HG02623 (cell line): ENCODE measurements at regions not wholly inside any gene's neighbourhood (a gene's known extent, or its start where the extent isn't known, plus 50 kb on each side); places are given as distances from the start of the nearest gene placed in this dataset.

Source experiments
- ATAC-seq: cut with Tn5 transposase; IDR thresholded peaks from one replicate; pipeline ENCODE4 v1.9.1; 2021; ENCODE audit warnings: moderate library complexity; ENCODE audit not compliant: unreplicated experiment

- ATAC-seq: no peak
These were observed 599.2 kb upstream of the PCDH15 start for GRCh38 chr10:55400075-55400849.

- ATAC-seq: no peak
These were observed 597.5 kb upstream of the PCDH15 start for GRCh38 chr10:55398497-55398882.

DNA sequence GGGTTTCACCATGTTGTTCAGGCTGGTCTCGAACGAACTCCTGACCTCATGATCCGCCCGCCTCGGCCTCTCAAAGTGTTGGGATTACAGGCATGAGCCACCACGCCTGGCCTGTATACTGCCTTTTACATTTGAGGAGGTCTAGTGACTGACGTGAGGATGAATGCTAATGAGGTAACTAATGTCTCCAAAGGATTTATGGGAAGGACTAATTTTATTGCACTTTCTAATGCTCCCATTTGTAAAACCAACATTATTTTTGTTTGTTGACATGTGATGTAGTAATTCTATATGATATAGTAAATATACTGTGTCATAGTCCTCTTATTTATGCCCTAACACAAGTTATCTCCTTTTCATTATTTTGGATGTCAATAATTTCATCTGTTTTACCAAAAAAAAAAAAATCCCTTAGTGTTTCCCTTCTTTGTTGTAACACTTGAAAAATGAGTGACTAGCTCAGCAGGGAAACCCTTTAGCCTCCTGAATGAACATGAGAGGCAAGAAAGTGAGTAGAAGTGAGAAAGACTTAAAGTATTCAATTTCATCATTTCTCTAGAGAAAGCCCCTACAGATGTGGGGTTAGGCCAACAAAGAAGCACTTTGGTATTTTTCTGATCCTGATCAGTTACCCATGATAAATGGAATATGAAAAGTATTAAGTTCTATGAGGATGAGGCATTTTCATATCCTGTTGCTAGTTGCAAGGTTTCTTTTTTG is 596.9 kb upstream of the PCDH15 start:
- no peak for ATAC-seq

- ATAC-seq: no peak
These were observed 577.2 kb upstream of the PCDH15 start for GRCh38 chr10:55378196-55378595.

GRCh38 chr10:55374917-55375316 is 573.9 kb upstream of the PCDH15 start:
- ATAC-seq: no peak

DNA sequence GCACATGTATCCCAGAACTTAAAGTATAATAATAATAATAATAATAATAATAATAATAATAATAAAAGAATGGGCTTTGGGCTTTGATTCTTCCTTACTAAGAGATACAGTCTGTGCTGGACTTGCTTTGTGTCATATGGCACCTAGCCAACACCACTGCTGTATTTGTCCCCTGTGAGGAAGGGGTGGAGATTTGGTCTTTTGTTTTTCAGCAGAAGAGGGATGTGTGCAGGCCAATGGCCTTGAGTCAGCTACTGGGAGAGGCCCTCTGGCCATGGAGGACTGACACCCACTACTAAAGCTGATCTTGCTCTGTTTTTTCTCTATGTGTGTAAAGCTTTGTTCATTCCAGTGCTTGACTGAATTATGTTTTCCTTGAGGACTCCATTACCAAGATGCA is 573.0 kb upstream of the PCDH15 start:
- ATAC-seq: no peak

DNA sequence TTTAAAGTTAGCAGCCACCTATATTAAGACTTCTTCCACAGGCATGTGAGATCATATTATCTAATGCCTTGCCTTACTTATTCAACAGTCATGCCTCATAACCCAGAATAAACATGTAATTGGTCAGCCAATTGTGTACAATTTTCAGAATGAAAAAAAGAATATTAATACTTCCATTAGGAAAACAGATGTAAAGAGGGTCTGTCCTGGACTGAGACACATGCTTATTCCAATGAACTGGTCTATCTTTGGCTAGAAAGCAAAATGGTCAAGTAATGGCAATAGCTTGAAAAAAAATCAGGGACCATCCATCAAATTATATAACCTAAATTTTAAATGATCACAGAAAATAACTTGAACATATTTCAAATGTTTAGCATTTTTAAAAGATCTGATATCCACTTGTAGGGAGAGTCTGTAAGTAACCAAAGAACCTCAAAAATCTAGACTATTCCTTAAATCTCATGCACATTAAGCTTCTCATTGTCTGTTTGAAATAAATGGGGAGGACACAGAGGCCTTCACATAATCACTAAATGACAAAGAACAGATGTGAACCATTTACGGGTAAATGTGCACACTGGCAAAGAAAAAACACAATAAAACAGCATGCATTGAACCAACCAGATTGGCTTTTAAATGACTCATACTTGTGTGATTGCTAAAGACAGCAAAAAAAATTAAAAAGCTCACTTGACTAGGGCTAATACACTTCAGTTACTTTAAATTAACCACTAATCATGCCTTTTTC is 568.8 kb upstream of the PCDH15 start:
- ATAC-seq: no peak

- no peak for ATAC-seq
These were observed 567.4 kb upstream of the PCDH15 start for GRCh38 chr10:55368467-55368866.

DNA sequence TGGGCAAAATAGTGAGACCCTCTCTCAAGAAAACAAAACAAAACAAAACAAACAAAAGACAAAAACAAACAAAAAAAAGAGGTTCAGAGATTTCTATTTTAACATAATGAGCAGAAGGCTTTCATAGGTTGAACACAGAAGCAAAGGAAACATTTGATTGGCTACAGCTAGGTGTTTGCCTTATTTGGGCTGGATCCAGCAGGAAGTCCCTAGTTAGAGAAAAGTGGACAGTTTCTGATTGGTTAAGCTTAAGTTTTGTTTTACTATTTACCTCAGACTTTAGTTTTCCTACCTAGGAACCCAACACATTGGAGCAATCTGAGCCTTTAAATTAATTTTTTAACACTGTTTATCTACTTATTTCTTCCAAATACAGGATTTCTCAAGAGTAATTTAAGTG is 566.5 kb upstream of the PCDH15 start:
- ATAC-seq: no peak

GRCh38 chr10:55358539-55358938 is 557.5 kb upstream of the PCDH15 start:
- ATAC-seq: no peak

DNA sequence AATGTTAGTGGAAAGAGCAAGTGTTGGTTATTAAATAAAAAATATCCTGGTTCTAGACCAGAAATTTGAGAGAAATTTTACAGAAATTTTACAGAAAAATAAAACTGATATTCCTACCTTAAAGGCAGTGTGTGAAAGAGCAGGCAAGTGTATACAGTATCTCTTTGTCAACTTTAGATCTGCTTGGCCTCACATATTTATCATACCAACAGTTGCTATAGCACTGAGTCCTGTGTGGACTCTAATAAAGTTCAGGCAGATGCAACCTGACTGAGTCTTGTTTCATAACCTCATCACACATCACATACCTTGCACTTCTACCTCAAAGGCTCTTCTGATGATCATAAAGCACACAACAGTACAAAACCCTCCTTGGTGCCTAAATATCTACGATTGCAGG is 552.4 kb upstream of the PCDH15 start:
- ATAC-seq: no peak

- no peak for ATAC-seq
These were observed 550.4 kb upstream of the PCDH15 start for GRCh38 chr10:55351431-55351830.

DNA sequence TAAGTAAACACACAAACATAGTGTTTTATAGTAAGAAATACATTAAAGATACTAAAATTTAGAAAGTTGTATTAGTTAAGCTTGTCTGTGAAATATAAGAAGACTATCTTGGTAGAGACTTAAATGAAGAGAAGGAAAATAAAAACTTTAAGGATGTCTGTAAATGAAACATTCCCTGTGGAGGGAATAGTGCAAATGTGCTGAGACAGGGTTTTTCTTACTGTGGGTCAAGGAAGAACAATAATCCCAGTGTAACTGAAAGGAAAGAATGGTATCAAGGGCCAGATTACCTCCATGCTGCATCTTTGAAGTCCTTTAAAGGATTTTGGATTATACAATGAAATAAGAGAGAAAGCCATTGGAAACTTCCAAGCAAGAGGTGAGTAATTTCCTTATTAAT is 547.5 kb upstream of the PCDH15 start:
- ATAC-seq: no peak

DNA sequence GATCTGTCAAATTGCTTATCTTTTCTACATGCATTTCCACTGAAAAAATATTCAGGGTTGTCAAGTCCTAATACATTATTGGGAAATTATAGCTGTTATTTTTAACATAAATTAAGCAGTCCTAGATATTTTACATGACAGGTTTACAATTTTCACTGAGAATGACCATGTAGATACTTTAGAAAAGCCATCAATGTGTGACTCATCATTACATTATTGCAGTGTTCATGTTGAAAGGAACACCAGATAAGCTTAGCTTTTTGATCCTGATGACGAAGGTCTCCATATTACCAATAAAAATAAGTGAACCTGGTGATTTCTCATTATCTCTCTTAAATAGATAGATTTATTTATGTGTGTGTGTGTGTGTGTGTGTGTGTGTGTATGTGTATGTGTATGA is 529.5 kb upstream of the PCDH15 start:
- ATAC-seq: no peak

DNA sequence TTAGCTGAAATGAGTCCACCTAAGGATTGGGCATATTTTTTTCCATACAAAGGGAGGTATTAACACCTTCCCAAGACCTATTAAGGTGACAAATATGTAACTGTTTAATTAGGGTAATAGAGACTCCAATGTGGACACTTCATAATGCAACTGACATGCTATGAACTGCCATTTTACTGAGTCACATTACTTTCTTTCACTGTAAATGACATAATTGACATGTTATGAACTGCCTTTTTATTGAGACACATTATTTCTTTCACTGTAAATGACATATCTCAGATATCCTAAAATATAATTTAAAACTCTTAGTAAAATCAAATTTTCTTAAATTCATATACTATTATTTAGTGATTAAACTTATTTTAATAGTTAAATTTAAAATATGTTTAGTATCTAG is 528.8 kb upstream of the PCDH15 start:
- ATAC-seq: no peak

DNA sequence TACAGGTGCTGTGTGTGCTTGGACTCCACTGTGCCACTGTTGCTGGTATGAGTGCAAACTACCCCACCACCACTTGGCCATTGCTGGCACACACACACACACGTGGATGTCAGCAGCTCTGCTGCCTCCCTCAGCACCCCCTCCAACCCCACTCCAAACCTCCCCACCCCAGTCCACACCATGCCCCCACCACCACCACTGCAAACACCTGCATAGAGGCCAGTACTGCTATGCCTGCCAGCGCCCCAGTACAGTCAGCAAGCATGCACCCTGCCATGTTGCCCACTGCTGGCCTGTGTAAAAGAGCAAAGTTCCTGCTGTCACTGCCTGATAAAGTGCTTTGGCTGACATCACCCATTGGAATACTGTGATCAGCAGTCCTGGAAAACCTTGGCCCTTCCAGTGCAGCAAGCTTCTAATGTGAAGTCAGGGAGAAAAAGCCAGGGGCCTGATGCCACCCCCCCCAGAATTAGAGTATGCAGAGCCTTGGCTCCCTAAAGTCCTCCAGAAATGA is 519.2 kb upstream of the PCDH15 start:
- no peak for ATAC-seq

DNA sequence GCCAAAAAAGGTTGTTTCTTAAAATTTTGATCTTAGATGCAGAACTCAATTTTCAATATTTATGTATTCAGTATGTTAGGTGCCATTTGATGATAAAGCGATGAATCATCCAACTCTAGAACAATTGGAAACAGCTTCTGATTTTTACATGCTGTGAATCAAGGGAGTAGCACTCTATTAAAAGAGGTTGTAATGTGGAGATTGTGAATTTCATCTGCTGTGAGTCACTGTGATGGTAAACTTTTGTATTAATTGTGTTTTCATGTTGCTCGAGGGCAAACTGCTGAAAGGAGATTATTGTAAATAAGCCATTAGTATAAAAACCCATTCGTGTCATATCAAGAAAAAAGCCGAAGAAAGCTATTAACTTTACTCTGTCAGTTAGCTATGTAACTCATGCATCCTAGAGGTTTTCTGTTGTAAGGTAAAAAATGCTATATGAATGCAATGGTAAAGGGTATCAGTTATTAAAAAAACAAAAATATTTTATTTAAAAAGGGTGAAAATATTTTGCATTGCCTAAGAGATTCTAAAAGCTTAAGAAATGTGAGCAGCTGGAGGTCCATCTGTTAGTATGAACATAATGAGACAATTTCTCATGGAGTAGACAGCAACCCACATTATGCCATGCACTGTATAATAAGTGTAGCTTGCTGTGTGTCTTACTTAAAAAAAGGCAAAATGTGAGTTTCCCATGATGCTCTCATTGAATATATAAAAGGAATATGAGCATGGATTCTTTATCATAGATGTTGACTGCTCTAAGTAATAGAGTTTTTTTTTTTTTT is 511.0 kb upstream of the PCDH15 start:
- ATAC-seq: no peak

- no peak for ATAC-seq
These were observed 509.1 kb upstream of the PCDH15 start for GRCh38 chr10:55310143-55310542.

DNA sequence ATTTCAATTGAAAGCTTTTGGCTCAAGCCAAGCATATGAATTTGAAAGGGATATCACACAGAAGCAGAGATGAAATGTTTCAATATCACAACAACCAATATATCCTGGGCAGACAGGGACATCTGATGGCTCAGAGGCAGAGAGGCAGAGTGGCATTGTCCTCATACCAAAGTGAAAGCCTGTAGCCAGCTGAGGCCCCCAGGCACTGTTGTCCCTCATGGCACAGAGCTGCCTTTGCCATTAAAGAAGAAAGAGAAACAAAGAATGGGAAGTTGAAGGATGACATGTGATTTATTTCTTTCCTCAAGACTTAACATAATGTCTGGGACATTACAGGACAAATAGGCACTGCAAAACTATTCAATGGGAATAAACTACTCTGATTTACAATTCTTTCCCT is 504.3 kb upstream of the PCDH15 start:
- ATAC-seq: no peak

DNA sequence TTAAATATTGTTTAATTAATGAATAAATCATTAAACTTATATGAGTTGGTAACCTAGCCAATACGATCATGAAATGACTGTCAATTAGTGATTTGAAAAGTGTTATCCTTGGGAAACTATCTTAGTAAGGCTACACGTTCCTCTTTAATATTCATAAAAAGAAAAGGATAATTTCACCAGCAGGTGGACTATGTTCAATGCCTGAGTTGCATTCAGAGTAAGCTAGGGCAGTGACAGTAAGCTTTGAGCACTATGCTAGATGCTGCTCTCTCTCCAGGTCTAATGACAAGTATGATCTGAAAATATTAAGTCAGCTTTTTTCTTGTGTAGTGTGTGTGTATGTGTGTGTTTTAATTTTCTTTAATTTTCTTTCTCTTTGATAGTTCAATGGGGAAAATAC is 486.3 kb upstream of the PCDH15 start:
- no peak for ATAC-seq

- no peak for ATAC-seq
These were observed 482.0 kb upstream of the PCDH15 start for GRCh38 chr10:55283031-55283430.
